OCI-LY7 (cell line): ENCODE measurements at regions not wholly inside any gene's neighbourhood (a gene's known extent, or its start where the extent isn't known, plus 50 kb on each side); places are given as distances from the start of the nearest gene placed in this dataset.

ENCODE experiments used
- BruUV-seq: library from RNA; stranded (reverse); fragments of 400-500 nt; replicated peaks from 2 replicates; lab custom pipeline; 2021; lab: Mats Ljungman, UMichigan
- CTCF ChIA-PET: fragments of 300-600 bp; sonication (Branson Sonifier 250); formaldehyde crosslinking; loops from one replicate; lab custom pipeline; 2022; ENCODE audit warnings: antibody characterized with exemption; ENCODE audit not compliant: unreplicated experiment; lab: Charles Lee
- POLR2A ChIA-PET: fragments of 300-600 bp; sonication (Branson Sonifier 250); formaldehyde crosslinking; loops from one replicate; lab custom pipeline; 2022; ENCODE audit warnings: antibody characterized with exemption; lab: Charles Lee
- DNase-seq: peaks from one replicate; pipeline ENCODE4 v3.0.0-alpha.2; 2015; ENCODE audit warnings: low spot score
- H2AFZ ChIP-seq: fragments of 200-600 bp; sonication (generic), shearing (Covaris generic); 2 replicates; pipeline ENCODE4 v1.6.1; 2014; ENCODE audit warnings: mild to moderate bottlenecking, antibody characterized with exemption, low read length, moderate library complexity
- H3K27ac ChIP-seq: fragments of 200-600 bp; sonication (generic); 2 replicates; pipeline ENCODE4 v1.5.1; 2014; ENCODE audit warnings: mixed run types, low read depth, mild to moderate bottlenecking, moderate library complexity, low read length, inconsistent platforms; ENCODE audit not compliant: poor library complexity, severe bottlenecking
- H3K36me3 ChIP-seq: fragments of 200-600 bp; sonication (generic); 2 replicates; pipeline ENCODE4 v1.6.1; 2014; ENCODE audit warnings: mild to moderate bottlenecking, antibody characterized with exemption, low read length, moderate library complexity, mixed read lengths; ENCODE audit not compliant: insufficient read depth
- H3K4me1 ChIP-seq: fragments of 200-600 bp; sonication (generic); 2 replicates; pipeline ENCODE4 v1.5.1; 2014; ENCODE audit warnings: mild to moderate bottlenecking, low read length; ENCODE audit not compliant: insufficient read depth, poor library complexity, severe bottlenecking
- H3K4me2 ChIP-seq: fragments of 200-600 bp; sonication (generic); 2 replicates; pipeline ENCODE4 v1.6.1; 2014; ENCODE audit warnings: mild to moderate bottlenecking, low read length
- H3K4me3 ChIP-seq: fragments of 200-600 bp; sonication (generic); 2 replicates; pipeline ENCODE4 v1.5.1; 2014; ENCODE audit warnings: mild to moderate bottlenecking, low read depth, low read length; ENCODE audit not compliant: poor library complexity, severe bottlenecking
- H3K79me2 ChIP-seq: fragments of 200-600 bp; sonication (generic); 2 replicates; pipeline ENCODE4 v1.6.1; 2016; ENCODE audit warnings: low read depth, mild to moderate bottlenecking, low read length, moderate library complexity, mixed read lengths; ENCODE audit not compliant: insufficient read depth
- H3K9me2 ChIP-seq: fragments of 200-600 bp; sonication (generic); 2 replicates; pipeline ENCODE4 v1.6.1; 2016; ENCODE audit warnings: mild to moderate bottlenecking, low read length, mixed read lengths; ENCODE audit not compliant: insufficient read depth
- H3K9me3 ChIP-seq: fragments of 200-600 bp; sonication (generic); 2 replicates; pipeline ENCODE4 v1.6.1; 2014; ENCODE audit warnings: mild to moderate bottlenecking, mixed run types, low read length, mixed read lengths
- H4K20me1 ChIP-seq: fragments of 200-600 bp; sonication (generic); 2 replicates; pipeline ENCODE4 v1.6.1; 2014; ENCODE audit warnings: mild to moderate bottlenecking, antibody characterized with exemption, low read length, moderate library complexity, mixed read lengths; ENCODE audit not compliant: insufficient read depth
- EZH2phosphoT487 ChIP-seq: fragments of 200-600 bp; sonication (generic); IDR thresholded peaks from 2 replicates; pipeline ENCODE4 v1.6.1; 2018; ENCODE audit warnings: low read depth, borderline replicate concordance, mild to moderate bottlenecking, mixed run types, antibody characterized with exemption, low read length, moderate library complexity, mixed read lengths
- intact Hi-C: fragments of 100-400 bp; cut with micrococcal nuclease; formaldehyde crosslinking; loops from one replicate; pipeline ENCODE4 v1.10.0; 2022; ENCODE audit not compliant: unreplicated experiment
- TF ChIP-seq, protein P1 (sequence below): fragments of 200-600 bp; sonication (generic); conservative IDR thresholded peaks from 2 replicates; pipeline ENCODE4 v1.5.1; 2014; ENCODE audit warnings: mild to moderate bottlenecking, antibody characterized with exemption, low read length, moderate library complexity, mixed read lengths

DNA sequence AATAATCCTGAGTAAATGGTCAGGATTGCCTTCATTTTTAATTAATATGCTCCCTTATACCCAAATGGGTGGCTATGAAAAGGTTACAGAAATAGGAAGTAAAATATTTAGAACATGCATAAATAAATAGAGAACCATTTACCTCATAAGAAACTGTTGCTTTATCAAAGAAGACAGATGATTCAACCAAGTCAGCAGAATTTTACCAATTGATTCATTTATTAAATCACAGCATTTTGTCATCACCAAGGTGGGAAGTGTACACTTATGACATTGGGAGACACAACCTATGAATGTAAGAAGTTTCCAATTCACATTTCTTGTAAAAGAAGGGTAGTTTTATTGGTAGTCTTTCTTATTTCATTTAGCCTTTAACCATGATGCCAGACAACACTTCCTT is 870.3 kb upstream of the CHORDC1 start:
- TF ChIP-seq EZH2phosphoT487 = no peak
- TF ChIP-seq, protein P1, sequence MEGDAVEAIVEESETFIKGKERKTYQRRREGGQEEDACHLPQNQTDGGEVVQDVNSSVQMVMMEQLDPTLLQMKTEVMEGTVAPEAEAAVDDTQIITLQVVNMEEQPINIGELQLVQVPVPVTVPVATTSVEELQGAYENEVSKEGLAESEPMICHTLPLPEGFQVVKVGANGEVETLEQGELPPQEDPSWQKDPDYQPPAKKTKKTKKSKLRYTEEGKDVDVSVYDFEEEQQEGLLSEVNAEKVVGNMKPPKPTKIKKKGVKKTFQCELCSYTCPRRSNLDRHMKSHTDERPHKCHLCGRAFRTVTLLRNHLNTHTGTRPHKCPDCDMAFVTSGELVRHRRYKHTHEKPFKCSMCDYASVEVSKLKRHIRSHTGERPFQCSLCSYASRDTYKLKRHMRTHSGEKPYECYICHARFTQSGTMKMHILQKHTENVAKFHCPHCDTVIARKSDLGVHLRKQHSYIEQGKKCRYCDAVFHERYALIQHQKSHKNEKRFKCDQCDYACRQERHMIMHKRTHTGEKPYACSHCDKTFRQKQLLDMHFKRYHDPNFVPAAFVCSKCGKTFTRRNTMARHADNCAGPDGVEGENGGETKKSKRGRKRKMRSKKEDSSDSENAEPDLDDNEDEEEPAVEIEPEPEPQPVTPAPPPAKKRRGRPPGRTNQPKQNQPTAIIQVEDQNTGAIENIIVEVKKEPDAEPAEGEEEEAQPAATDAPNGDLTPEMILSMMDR = no peak
- Histone ChIP-seq H3K36me3 (no peaks in the 10 kb centered on the region), H3K27ac (no peak overlapping the region), H3K79me2 (no peaks in the 10 kb centered on the region), H3K4me2 (no peak overlapping the region), H3K9me2 (no peaks in the 10 kb centered on the region), H4K20me1 (no peaks in the 10 kb centered on the region), H2AFZ (no peak overlapping the region), H3K4me1 (no peaks in the 10 kb centered on the region), H3K9me3 (no peaks in the 10 kb centered on the region), H3K4me3 (no peak overlapping the region)
- intact Hi-C loops = no loop called here
- CTCF ChIA-PET = no interaction called here
- BruUV-seq = no TSS peak
- DNase-seq = no peak
- POLR2A ChIA-PET = no interaction called here

DNA sequence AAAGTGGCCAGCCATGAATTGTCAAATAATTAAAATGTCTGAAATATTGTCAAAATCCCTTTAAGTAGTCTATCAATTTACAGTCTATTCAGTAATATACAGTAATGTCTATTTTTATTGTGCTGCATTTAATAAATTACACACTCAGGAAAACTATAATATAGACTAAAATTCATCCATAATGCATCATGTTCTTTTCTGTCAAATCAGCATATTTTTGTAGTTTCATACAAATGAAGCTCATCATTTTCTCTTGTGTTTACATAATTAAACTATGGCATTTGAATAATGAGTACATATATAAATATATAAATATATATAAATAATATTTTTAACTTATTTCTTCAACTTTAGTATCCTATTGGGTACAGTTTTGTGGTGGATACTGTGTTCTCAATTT is 868.7 kb upstream of the CHORDC1 start:
- H3K4me1 ChIP-seq = no peaks in the 10 kb centered on the region
- H3K27ac ChIP-seq = no peak overlapping the region
- no peaks in the 10 kb centered on the region for H3K36me3 ChIP-seq
- no TSS peak for BruUV-seq
- no peak for TF ChIP-seq EZH2phosphoT487
- TF ChIP-seq, protein P1 = no peak
- H3K4me3 ChIP-seq = no peak overlapping the region
- H3K79me2 ChIP-seq = no peaks in the 10 kb centered on the region
- H3K9me2 ChIP-seq = no peaks in the 10 kb centered on the region
- H3K4me2 ChIP-seq = no peak overlapping the region
- intact Hi-C loops = no loop called here
- CTCF ChIA-PET = no interaction called here
- H4K20me1 ChIP-seq = no peaks in the 10 kb centered on the region
- no peak overlapping the region for H2AFZ ChIP-seq
- no peak for DNase-seq
- POLR2A ChIA-PET = interaction anchor here (2.0 kb wide), 1 partner anchor 20 kb away, joined by 4 read pairs; no protein-coding TSS in a partner anchor
- H3K9me3 ChIP-seq = no peaks in the 10 kb centered on the region

DNA sequence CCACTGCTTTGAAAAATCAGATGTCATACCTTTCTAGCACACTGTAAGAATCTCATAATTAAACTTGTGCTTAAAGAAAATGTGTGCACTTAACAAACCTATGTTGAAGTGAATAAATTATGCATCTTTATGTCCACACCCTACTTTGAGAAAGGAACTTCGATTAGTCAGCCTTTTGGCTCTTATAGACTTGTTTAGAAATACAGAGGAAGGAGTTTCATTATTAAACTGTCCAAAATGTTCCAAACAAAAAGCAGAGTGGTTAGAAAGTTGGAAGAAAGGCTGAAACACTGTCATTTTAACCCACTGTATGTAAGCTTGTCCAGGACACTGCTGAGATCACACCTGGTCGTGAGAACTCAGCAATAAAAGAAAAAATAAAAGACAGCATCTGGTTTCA is 863.2 kb upstream of the CHORDC1 start:
- Histone ChIP-seq H3K4me2 (no peak overlapping the region), H3K79me2 (no peaks in the 10 kb centered on the region), H2AFZ (no peak overlapping the region), H4K20me1 (no peaks in the 10 kb centered on the region), H3K4me1 (no peaks in the 10 kb centered on the region), H3K9me2 (no peaks in the 10 kb centered on the region), H3K4me3 (no peak overlapping the region), H3K9me3 (no peaks in the 10 kb centered on the region), H3K27ac (no peak overlapping the region), H3K36me3 (no peaks in the 10 kb centered on the region)
- TF ChIP-seq, protein P1 = no peak
- TF ChIP-seq EZH2phosphoT487 = no peak
- POLR2A ChIA-PET = no interaction called here
- CTCF ChIA-PET = no interaction called here
- DNase-seq = no peak
- BruUV-seq = no TSS peak
- intact Hi-C loops = no loop called here
